Right lobe of liver (tissue), 6 donors: ENCODE measurements at regions not wholly inside any gene's neighbourhood (a gene's known extent, or its start where the extent isn't known, plus 50 kb on each side); places are given as distances from the start of the nearest gene placed in this dataset.

ENCODE experiments used
- ATAC-seq, 4 donors: fragments of 200-7000 bp; cut with Tn5 transposase; one replicate each; pipeline ENCODE4 v1.9.1; 2020; ENCODE audit warnings: mild to moderate bottlenecking in 4 of 4, moderate library complexity in 4 of 4
- DNase-seq, 3 donors: peaks; one replicate each; pipeline ENCODE4 v3.0.0-alpha.2; 2020
- H3K27ac ChIP-seq, 3 donors: fragments of 200-600 bp; one replicate each; pipeline ENCODE4 v1.8.0; 2022
- H3K27me3 ChIP-seq, 2 donors: fragments of 200-600 bp; one replicate each; pipeline ENCODE4 v1.8.0; 2022
- H3K36me3 ChIP-seq, 4 donors: fragments of 200-600 bp; sonication (generic) in 1 of 4; one replicate each; pipeline versions ENCODE4 v1.5.1 to v1.8.0; 2017 to 2022; ENCODE audit warnings: control low read depth in 1 of 4
- H3K4me1 ChIP-seq, 4 donors: fragments of 200-600 bp; sonication (generic) in 1 of 4; one replicate each; pipeline versions ENCODE4 v1.5.1 to v1.8.0; 2017 to 2022; ENCODE audit warnings: control low read depth in 1 of 4
- H3K4me3 ChIP-seq, 3 donors: fragments of 200-600 bp; one replicate each; pipeline ENCODE4 v1.8.0; 2022
- H3K9me3 ChIP-seq, 4 donors: fragments of 200-600 bp; sonication (generic) in 1 of 4; one replicate each; pipeline versions ENCODE4 v1.5.1 to v1.8.0; 2017 to 2022; ENCODE audit warnings: control low read depth in 1 of 4
- POLR2A ChIP-seq: fragments of 450-650 bp; IDR thresholded peaks from one replicate; pipeline ENCODE4 v1.6.1; 2017; ENCODE audit warnings: antibody characterized with exemption, mild to moderate bottlenecking
- WGBS: methylation state at CpG from one replicate; pipeline ENCODE4 v1.1.6; 2018; ENCODE audit warnings: low coverage, low lambda C conversion rate; ENCODE audit not compliant: insufficient coverage; ENCODE audit errors: missing lambda C conversion rate; 5-methylcytosine and 5-hydroxymethylcytosine counted together
- intact Hi-C, 2 donors: fragments of 100-400 bp; cut with DNase I; formaldehyde crosslinking; loops; one replicate each; pipeline versions ENCODE4 v1.11.2 to v1.14.1; 2022
- TF ChIP-seq, protein P1 (sequence below), 4 donors: fragments of 200-600 bp in 3 of 4; fragments of 450-650 bp in 1 of 4; IDR thresholded peaks; one replicate each; pipeline versions ENCODE4 v1.5.1 to v1.8.0; 2016 to 2022; ENCODE audit warnings: antibody characterized with exemption in 4 of 4, mild to moderate bottlenecking in 2 of 4
- donor health status: DM: no; HTN: yes; CAD: no.
- donor health status: DM: no; HTN: no; CAD: no.
- donor health status: DM: no; HTN: no; CAD: no.
- donor health status: DM: no; HTN: yes; CAD: no.
- donor health status: DM: no; HTN: yes; CAD: no.

- DNase-seq, result peak in 2 of 3 donors; percentile 43 to 69
- Histone ChIP-seq H3K36me3 (no peaks in the 10 kb centered on the region), H3K4me3 (no peak overlapping the region), H3K27me3 (no peaks in the 10 kb centered on the region), H3K9me3 (no peaks in the 10 kb centered on the region), H3K4me1 (no peaks in the 10 kb centered on the region), H3K27ac (no peak overlapping the region)
- no peak for TF ChIP-seq POLR2A
- TF ChIP-seq, protein P1, sequence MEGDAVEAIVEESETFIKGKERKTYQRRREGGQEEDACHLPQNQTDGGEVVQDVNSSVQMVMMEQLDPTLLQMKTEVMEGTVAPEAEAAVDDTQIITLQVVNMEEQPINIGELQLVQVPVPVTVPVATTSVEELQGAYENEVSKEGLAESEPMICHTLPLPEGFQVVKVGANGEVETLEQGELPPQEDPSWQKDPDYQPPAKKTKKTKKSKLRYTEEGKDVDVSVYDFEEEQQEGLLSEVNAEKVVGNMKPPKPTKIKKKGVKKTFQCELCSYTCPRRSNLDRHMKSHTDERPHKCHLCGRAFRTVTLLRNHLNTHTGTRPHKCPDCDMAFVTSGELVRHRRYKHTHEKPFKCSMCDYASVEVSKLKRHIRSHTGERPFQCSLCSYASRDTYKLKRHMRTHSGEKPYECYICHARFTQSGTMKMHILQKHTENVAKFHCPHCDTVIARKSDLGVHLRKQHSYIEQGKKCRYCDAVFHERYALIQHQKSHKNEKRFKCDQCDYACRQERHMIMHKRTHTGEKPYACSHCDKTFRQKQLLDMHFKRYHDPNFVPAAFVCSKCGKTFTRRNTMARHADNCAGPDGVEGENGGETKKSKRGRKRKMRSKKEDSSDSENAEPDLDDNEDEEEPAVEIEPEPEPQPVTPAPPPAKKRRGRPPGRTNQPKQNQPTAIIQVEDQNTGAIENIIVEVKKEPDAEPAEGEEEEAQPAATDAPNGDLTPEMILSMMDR (IDR thresholded peaks at IDR 0.05), result peak; percentile 69 to 81 (median 76)
- intact Hi-C loops, result loop anchor here (5.0 to 10.0 kb wide), 2 partner anchors 186 to 194 kb away; no protein-coding TSS in a partner anchor
- WGBS, result 26% methylated on average over 6 of the region's 6 CpGs
- peak; percentile 94 to 97 (median 95) for ATAC-seq
These were observed 181.6 kb upstream of the NEBL start for GRCh38 chr10:21078410-21079329.

DNA sequence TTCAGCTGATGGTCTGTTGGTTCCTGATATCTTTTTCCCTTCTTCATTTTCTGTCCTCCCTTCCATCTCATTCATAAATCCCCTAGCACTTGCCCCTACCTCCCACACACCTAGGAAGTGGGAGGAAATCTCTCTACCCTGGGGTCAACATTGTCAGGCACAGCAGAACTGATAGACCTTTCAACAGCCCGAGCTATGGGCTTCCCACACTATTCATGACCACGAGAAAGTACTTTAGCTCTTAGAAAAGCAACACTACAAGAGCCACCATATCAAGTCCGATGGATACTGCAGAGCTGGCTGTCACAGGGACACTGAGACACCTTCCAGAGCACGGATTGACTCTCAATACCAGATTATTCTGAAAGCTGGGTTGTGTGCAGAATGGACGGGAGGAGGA, 180.6 kb upstream of the NEBL start:
- WGBS, result 50% methylated on average over 5 of the region's 5 CpGs
- Histone ChIP-seq H3K9me3 (no peaks in the 10 kb centered on the region), H3K27me3 (no peaks in the 10 kb centered on the region), H3K4me3 (no peak overlapping the region), H3K36me3 (no peaks in the 10 kb centered on the region), H3K27ac (no peak overlapping the region), H3K4me1 (no peaks in the 10 kb centered on the region)
- DNase-seq (no peak), ATAC-seq (no peak)
- TF ChIP-seq, protein P1 (IDR thresholded peaks at IDR 0.05), result no peak
- TF ChIP-seq POLR2A, result no peak
- intact Hi-C loops, result loop anchor here (5.0 to 10.0 kb wide), 2 partner anchors 187 to 195 kb away; no protein-coding TSS in a partner anchor

DNA sequence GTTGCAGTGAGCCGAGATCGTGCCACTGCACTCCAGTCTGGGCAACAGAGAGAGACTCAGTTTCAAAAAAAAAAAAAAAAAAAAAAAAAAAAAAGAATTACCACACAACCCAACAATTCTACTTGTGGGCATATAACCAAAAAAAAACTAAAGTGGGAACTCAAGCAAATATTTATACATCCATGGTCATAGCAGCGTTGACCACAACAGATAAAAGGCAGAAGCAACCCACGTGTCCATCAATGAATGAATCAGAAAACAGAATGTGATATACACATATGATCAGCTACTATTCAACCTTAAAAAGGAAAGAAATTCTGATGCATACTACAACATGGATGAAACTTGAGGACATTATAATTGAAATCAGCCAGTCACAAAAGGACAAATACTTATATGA, 179.3 kb upstream of the NEBL start:
- TF ChIP-seq, protein P1 (IDR thresholded peaks at IDR 0.05), result no peak
- no peak for TF ChIP-seq POLR2A
- no peaks in the 10 kb centered on the region for H3K36me3 ChIP-seq
- ATAC-seq, result no peak
- H3K27me3 ChIP-seq, result no peaks in the 10 kb centered on the region
- intact Hi-C loops, result loop anchor here (5.0 to 10.0 kb wide), 2 partner anchors 188 to 196 kb away; no protein-coding TSS in a partner anchor
- 74% methylated on average over 3 of the region's 4 CpGs for WGBS
- H3K4me1 ChIP-seq, result no peaks in the 10 kb centered on the region
- H3K9me3 ChIP-seq, result no peaks in the 10 kb centered on the region
- no peak overlapping the region for H3K4me3 ChIP-seq
- H3K27ac ChIP-seq, result no peak overlapping the region
- DNase-seq, result no peak

- no peak for DNase-seq
- no peak for TF ChIP-seq POLR2A
- TF ChIP-seq, protein P1 (IDR thresholded peaks at IDR 0.05), result no peak
- Histone ChIP-seq H3K27me3 (no peaks in the 10 kb centered on the region), H3K4me3 (no peak overlapping the region), H3K27ac (no peak overlapping the region), H3K36me3 (no peaks in the 10 kb centered on the region), H3K9me3 (no peaks in the 10 kb centered on the region), H3K4me1 (no peaks in the 10 kb centered on the region)
- ATAC-seq, result no peak
- intact Hi-C loops, result loop anchor here (5.0 to 10.0 kb wide), 2 partner anchors 189 to 196 kb away; no protein-coding TSS in a partner anchor
- 81% methylated on average over 6 of the region's 6 CpGs for WGBS
These were observed 178.8 kb upstream of the NEBL start for GRCh38 chr10:21075880-21076279.
